Activated CD4-positive, CD25-positive, alpha-beta regulatory T cell (primary cell): ENCODE measurements at regions not wholly inside any gene's neighbourhood (a gene's known extent, or its start where the extent isn't known, plus 50 kb on each side); places are given as distances from the start of the nearest gene placed in this dataset.

Source experiments
- DNase-seq, 4 experiments: peaks; one replicate each; lab custom pipeline; 2025; lab: John Stamatoyannopoulos, UW

- no peak for DNase-seq
Observed at GRCh38 chr9:27625751-27626150, 52.5 kb upstream of the C9orf72 start.

DNA sequence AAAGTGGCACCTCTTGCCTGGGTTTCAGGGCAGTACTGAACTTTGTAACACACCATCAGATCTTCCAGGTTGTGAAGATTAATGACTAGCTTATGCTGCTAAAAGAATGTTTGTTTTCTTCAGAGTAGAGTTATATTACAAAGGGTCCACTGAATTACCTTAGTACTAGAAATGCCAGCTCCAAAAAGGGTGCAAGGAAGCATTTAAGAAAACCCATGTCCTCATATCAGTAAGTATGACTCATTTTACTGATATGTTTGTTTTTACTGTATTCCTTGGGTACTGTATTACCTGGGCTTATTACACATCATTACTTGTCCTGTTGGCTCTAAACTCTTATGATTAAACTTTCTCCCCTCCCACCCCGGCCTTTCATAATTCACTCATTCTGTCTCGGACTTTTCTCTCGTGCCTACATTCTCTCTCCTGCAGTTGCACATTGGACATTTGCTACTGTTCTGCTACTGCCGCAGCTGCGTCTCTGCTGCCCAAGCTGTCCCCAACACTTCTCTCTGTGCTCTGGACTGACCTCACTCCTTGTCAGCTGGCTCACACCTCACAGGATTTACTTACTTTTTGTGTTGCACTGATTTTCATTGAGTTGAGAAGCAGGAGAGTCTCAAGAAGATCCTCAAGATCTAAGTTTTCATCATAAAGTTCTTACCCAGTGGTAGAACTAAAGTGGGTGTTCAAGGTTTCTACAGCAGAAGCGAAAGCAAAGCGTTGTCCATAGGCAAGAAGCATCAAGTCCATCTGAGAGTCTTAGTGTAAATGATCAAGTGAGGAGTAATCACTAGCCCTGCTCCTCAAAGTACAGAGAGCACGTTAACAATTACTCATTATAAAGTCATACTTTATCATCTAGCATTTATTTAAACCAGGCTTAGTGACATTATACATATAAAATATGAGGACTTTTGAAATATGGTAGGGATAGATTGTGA lies 53.2 kb upstream of the C9orf72 start:
- no peak for DNase-seq

DNA sequence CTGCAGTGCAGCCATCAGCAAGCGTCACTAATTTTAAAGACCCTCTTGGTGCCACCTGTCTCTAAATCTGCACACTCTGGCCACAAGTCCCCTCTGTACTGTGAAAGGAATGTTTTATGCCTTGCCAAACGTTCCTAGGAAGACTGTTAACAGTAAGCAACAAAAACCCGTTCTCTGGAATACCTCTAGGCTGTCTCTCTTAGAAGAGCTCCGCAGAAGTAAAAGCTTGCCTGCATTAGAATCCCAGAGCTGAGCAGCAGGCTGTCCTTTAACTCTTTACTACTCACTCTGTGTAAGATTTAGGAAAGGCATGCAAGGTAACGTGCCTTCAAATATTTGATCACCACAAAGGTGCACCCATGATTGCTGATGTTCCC lies 53.9 kb upstream of the C9orf72 start:
- no peak for DNase-seq

DNA sequence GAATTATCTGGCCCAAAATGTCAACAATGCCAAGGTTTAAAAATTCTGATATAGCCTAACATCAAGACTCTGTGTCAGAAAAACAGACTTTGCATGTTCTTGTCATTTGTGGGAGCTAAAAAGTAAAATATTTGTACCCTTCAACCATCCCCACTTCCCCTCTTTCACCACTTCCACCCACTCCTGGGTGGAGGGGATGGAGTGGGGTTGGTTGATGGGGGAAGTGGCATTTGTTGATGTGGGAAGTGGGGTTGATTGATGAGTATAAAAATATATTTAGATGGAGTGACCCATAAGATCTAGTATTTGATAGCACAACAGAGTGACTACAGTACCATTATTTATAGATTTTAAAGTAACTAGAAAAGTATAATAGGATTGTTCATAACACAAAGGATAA lies 55.0 kb upstream of the C9orf72 start:
- DNase-seq, result no peak

DNA sequence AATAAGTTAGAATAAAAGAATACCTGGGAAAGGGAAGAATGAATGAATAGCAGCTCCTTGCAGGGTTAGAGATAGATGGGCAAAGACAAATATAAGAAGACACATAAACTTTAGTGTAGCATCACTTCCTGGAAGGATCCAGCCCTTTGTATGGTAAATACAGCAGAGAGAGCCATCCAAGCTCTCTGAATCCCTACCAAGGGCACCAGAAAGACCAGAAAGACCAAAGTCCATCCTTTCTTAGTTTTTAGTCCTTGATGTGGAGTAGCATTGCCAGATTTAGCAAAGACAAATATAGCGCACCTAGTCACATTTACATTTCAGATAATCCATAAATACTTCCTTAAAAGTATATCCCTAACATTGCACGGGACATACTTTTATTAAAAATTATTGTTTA lies 56.1 kb upstream of the C9orf72 start:
- no peak for DNase-seq

- no peak for DNase-seq
Observed at GRCh38 chr9:27632254-27632653, 59.0 kb upstream of the C9orf72 start.

DNA sequence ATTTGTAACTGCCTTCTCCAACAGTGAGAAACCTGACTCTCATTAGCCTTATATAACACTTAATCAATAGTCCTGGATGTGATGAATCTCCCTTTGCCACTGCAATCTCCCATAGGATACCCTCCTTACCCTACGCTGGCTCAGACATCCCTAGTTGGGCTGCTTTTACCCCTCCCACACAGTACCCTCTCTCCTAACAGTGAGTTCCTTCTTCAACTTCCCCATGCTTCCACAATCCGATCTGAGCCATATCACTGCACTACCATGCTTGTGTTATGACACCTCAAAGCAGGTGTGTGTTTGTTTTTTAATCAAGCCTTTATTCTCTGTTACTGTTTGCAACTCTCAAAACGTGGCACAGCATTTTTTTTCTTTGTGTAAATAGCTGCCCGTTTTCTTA lies 60.5 kb upstream of the C9orf72 start:
- DNase-seq, result no peak

GRCh38 chr9:27634879-27635278 lies 61.6 kb upstream of the C9orf72 start:
- DNase-seq, result no peak

GRCh38 chr9:27638716-27639115 lies 65.4 kb upstream of the C9orf72 start:
- no peak for DNase-seq

DNA sequence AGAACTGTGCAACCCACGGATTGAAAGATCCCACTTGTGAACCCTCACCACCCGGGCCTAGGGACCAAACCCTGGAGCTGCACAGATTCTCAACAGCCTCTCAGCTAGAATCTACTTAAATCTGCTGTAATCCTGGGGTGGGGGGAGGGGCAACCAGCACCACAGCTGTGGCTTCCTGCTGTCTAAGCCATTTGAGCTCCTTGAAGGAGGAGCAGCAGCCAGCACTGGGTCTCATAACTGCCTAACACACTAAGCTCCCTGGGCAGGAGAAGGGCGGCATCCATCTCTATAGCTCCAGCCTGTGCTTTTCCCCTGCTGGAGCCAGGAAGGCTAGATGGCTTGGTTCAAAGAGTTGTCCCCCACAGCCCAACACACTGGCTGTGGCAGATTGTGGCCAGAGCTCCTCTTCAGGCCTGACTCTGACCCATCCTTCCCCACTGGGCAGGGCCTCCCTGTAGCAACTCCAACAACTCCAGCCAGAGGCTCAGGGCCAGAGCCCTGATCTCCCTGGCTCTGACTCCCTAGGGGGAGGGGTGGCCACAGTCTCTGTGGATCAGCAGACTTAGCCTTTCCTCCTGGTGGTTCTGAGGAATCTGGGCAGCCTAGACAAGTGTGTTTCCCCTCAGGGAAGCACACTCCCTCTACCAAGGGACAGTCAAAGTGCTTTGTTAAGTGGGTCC lies 72.0 kb upstream of the C9orf72 start:
- DNase-seq, result no peak

DNA sequence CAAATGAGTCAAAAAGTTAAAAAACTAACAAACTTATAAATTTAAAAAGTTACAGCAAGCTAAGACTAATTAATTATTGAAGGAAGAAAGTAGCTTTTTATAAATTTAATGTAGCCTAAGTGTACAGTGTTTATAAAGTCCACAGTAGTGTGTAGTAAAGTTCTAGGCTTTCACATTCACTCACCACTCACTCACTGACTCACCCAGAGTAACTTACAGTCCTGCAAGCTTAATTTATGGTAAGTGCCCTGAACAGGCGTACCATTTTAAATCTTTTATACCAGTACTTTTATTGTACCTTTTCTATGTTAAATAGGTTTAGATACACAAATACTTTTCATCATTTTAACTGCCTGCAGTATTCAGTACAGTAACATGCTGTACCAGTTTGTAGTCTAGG lies 80.0 kb upstream of the C9orf72 start:
- DNase-seq, result no peak

GRCh38 chr9:27653957-27654356 lies 80.7 kb upstream of the C9orf72 start:
- DNase-seq, result no peak

- DNase-seq, result no peak
Observed at GRCh38 chr9:27654629-27655285, 81.5 kb upstream of the C9orf72 start.

- DNase-seq, result no peak
Observed at GRCh38 chr9:27655441-27655840, 82.2 kb upstream of the C9orf72 start.

DNA sequence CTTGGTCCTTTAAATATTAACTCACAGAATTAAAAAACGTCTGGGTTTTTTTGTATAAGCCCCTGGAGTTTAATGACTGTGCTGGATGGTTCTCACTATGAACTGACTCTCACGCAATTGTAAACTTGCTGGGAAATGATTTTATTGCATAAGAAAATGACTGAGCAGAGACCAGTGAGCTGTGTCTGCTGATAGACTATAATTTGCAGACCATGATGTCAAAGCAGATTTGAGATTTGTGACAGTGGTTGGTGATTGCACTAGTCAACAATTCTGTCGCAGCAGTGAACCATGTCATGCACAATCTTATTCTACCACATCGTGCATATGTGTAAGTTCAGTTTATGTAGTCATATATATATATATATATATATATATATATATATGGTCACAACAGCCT lies 85.7 kb upstream of the C9orf72 start:
- DNase-seq, result no peak

GRCh38 chr9:27659571-27659970 lies 86.3 kb upstream of the C9orf72 start:
- DNase-seq, result no peak

- DNase-seq, result no peak
Observed at GRCh38 chr9:27660148-27660547, 86.9 kb upstream of the C9orf72 start.

DNA sequence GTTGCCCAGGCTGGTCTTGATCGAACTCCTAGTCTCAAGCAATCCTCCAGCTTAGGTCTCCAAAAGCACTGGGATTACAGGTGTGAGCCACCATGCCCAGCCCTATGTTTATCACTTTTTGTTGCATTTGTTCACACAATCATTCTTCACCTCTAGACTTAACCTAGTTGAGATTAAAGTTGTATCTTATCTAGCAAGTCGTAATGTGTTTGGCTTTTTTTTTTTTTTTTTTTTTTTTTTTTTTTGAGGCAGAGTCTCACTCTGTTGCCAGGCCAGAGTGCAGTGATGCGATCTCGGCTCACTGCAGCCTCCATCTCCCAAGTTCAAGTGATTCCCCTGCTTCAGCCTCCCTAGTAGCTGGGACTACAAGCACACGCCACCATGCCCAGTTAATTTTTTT lies 90.2 kb upstream of the C9orf72 start:
- no peak for DNase-seq

- DNase-seq, result no peak
Observed at GRCh38 chr9:27664121-27664779, 91.0 kb upstream of the C9orf72 start.

DNA sequence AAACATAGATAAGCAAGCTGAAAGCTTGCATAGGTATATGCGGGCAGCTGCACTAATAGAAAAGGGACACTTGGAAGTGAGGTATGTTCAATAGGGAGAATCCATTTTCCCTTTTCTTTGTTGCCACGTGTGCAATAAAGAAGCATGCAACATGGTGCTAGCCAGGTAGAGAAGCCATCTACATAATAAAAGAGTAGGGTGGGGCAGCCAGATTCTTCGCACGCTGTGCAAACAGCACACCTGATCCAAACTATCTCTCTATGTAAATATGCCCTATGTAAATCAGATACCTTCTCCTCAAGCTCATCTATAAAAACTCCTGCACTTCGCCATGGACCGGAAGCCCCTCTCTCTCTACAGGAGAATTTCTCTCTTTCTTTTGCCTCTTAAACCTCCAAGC lies 91.9 kb upstream of the C9orf72 start:
- no peak for DNase-seq

DNA sequence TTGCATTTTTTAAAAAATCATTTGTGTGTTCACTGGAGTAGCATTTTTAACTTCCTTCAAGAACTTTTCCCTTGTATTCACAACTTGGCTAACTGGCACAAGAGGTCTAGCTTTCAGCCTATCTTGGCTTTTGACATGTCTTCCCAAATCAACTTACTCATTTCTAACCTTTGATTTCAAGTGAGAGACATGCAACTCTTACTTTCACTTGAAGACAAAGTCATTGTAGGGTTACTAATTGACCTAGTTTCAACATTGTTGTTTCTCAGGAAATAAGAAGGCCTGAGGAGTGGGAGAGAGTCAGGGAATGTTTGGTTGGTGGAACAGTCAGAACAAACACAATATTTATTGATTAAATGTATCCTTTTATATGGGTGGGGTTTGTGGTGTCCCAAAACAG lies 95.0 kb upstream of the C9orf72 start:
- no peak for DNase-seq

DNA sequence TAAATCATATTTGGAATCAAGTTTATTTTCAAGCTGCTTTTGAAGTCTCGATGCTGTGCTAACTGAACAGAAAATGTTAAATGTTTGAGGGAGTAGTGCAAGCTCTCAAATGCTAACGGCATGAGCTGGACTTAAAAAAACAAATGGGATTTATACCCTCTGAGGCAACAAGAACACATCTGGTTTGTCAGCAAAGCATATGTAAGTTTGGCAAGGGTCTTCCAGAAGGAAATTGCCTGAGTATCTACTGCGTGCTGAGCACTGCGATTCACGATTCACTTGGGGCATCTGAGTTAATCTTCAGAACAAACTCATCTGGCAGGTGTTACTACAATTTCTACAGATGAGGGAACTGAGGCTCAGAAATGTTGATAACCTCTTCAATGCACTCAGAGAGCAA lies 98.4 kb upstream of the C9orf72 start:
- DNase-seq, result no peak
